Endodermal cell (in vitro differentiated cells): ENCODE measurements at regions not wholly inside any gene's neighbourhood (a gene's known extent, or its start where the extent isn't known, plus 50 kb on each side); places are given as distances from the start of the nearest gene placed in this dataset.

Experiments
- DNase-seq: peaks from one replicate; pipeline ENCODE4 v3.0.0-alpha.2; 2017
- H3K27ac ChIP-seq: 2 replicates; pipeline ENCODE4 v1.5.1; 2013; ENCODE audit warnings: mild to moderate bottlenecking, low read depth, low read length, moderate library complexity
- H3K27me3 ChIP-seq: 2 replicates; pipeline ENCODE4 v1.6.1; 2013; ENCODE audit warnings: mild to moderate bottlenecking, low read length, moderate library complexity; ENCODE audit not compliant: insufficient read depth, control insufficient read depth, poor library complexity, severe bottlenecking
- H3K36me3 ChIP-seq: 2 replicates; pipeline ENCODE4 v1.7.0; 2013; ENCODE audit warnings: mild to moderate bottlenecking, low read length, moderate library complexity; ENCODE audit not compliant: control insufficient read depth, insufficient read depth
- H3K4me1 ChIP-seq: one replicate; pipeline ENCODE4 v1.7.0; 2013; ENCODE audit warnings: low read length; ENCODE audit not compliant: control insufficient read depth, insufficient read depth
- H3K4me3 ChIP-seq: 2 replicates; pipeline ENCODE4 v1.5.1; 2013; ENCODE audit warnings: mild to moderate bottlenecking, low read length, moderate library complexity
- H3K9ac ChIP-seq: 2 replicates; pipeline ENCODE4 v1.6.1; 2013; ENCODE audit warnings: mild to moderate bottlenecking, low read length, moderate library complexity; ENCODE audit not compliant: poor library complexity, severe bottlenecking; ENCODE audit errors: extremely low read depth
- H3K9me3 ChIP-seq: 2 replicates; pipeline ENCODE4 v1.6.1; 2013; ENCODE audit warnings: mild to moderate bottlenecking, low read length, moderate library complexity; ENCODE audit not compliant: control insufficient read depth
- H3K27ac Mint-ChIP-seq: 2 replicates; pipeline ENCODE4 v1.8.0; 2020; ENCODE audit warnings: mixed read lengths
- H3K27me3 Mint-ChIP-seq: 2 replicates; pipeline ENCODE4 v1.8.0; 2021; ENCODE audit warnings: mild to moderate bottlenecking, mixed read lengths; ENCODE audit not compliant: insufficient read depth
- H3K36me3 Mint-ChIP-seq: 2 replicates; pipeline ENCODE4 v1.8.0; 2020; ENCODE audit warnings: low read depth, mixed read lengths
- H3K4me1 Mint-ChIP-seq: 2 replicates; pipeline ENCODE4 v1.8.0; 2020; ENCODE audit warnings: mixed read lengths
- H3K4me3 Mint-ChIP-seq: 2 replicates; pipeline ENCODE4 v1.8.0; 2020; ENCODE audit warnings: mild to moderate bottlenecking, moderate library complexity, mixed read lengths
- H3K9me3 Mint-ChIP-seq: 2 replicates; pipeline ENCODE4 v1.8.0; 2020; ENCODE audit warnings: mild to moderate bottlenecking, mixed read lengths
- WGBS, 2 experiments: methylation state at CpG; one replicate each; pipeline versions ENCODE4 v1.1.5 to v1.1.7; 2013; ENCODE audit warnings: missing lambda C conversion rate in 2 of 2, mixed read lengths in 1 of 2; ENCODE audit not compliant: insufficient coverage in 1 of 2, insufficient read length in 1 of 2; 5-methylcytosine and 5-hydroxymethylcytosine counted together
- TF ChIP-seq, protein P1 (sequence below): fragments of 200-600 bp; sonication (generic); conservative IDR thresholded peaks from 2 replicates; pipeline ENCODE4 v1.5.0; 2021; ENCODE audit warnings: antibody characterized with exemption, mild to moderate bottlenecking

DNA sequence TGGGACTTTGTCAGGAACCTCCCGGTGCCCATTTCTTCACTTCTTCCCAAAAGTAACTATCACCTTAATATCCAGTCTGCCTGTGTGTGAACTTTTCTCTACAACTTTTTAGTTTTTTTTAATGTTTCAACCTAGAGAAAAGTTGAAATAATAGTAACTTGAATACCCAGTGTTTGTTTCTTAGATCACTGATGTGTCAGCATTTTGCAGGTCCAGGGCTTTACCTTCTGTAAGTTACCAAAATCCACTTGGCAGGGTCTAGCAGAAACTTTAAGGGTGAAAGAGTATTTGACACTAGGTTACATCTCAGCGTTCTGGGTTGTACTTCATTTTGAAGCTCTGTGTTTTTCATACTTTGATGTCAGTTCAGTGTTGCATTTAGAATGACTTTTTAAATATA lies 372.7 kb downstream of the ARL4A start:
- H3K9me3 Mint-ChIP-seq, result no peaks in the 10 kb centered on the region
- no peaks in the 10 kb centered on the region for H3K9me3 ChIP-seq
- no peaks in the 10 kb centered on the region for H3K36me3 Mint-ChIP-seq
- H3K4me1 Mint-ChIP-seq, result no peaks in the 10 kb centered on the region
- H3K4me1 ChIP-seq, result no peaks in the 10 kb centered on the region
- TF ChIP-seq, protein P1, sequence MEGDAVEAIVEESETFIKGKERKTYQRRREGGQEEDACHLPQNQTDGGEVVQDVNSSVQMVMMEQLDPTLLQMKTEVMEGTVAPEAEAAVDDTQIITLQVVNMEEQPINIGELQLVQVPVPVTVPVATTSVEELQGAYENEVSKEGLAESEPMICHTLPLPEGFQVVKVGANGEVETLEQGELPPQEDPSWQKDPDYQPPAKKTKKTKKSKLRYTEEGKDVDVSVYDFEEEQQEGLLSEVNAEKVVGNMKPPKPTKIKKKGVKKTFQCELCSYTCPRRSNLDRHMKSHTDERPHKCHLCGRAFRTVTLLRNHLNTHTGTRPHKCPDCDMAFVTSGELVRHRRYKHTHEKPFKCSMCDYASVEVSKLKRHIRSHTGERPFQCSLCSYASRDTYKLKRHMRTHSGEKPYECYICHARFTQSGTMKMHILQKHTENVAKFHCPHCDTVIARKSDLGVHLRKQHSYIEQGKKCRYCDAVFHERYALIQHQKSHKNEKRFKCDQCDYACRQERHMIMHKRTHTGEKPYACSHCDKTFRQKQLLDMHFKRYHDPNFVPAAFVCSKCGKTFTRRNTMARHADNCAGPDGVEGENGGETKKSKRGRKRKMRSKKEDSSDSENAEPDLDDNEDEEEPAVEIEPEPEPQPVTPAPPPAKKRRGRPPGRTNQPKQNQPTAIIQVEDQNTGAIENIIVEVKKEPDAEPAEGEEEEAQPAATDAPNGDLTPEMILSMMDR, result no peak
- no peak overlapping the region for H3K27ac Mint-ChIP-seq
- H3K9ac ChIP-seq, result no peak overlapping the region
- H3K4me3 ChIP-seq, result no peak overlapping the region
- no peak overlapping the region for H3K4me3 Mint-ChIP-seq
- H3K36me3 ChIP-seq, result no peaks in the 10 kb centered on the region
- H3K27me3 ChIP-seq, result no peaks in the 10 kb centered on the region
- no peak overlapping the region for H3K27ac ChIP-seq
- no peak for DNase-seq
- 90% methylated on average over 2 of the region's 2 CpGs; no CpG with 5 or more reads in 1 of the 2 experiments for WGBS, 2 experiments
- no peaks in the 10 kb centered on the region for H3K27me3 Mint-ChIP-seq

DNA sequence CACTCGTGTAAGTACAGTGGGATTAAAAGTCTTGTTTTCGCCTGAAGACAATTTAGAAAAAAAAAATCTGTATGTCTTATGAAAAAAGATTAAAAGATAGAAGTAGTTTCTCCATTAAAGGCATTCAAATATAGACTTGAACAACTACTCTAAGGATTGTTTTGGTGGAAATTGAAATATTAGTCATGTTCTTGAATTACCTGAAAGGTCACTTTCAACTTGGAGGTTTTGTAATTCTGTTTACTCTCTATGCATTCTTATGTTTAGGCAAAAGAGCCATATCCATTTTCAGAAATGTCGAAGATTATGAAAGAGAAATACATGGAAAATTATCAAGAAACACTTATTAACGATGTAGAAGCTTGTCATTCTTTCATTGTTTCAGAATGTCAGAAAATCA lies 373.7 kb downstream of the ARL4A start:
- no peaks in the 10 kb centered on the region for H3K4me1 Mint-ChIP-seq
- no peaks in the 10 kb centered on the region for H3K27me3 ChIP-seq
- H3K4me3 ChIP-seq, result no peak overlapping the region
- no peaks in the 10 kb centered on the region for H3K27me3 Mint-ChIP-seq
- no peak for DNase-seq
- no peak overlapping the region for H3K4me3 Mint-ChIP-seq
- no peak overlapping the region for H3K9ac ChIP-seq
- TF ChIP-seq, protein P1, result no peak
- WGBS, 2 experiments, result 86 to 93% methylated on average over 2 to 4 of the region's 4 CpGs
- no peak overlapping the region for H3K27ac ChIP-seq
- no peaks in the 10 kb centered on the region for H3K9me3 Mint-ChIP-seq
- H3K9me3 ChIP-seq, result no peaks in the 10 kb centered on the region
- no peak overlapping the region for H3K27ac Mint-ChIP-seq
- no peaks in the 10 kb centered on the region for H3K4me1 ChIP-seq
- no peaks in the 10 kb centered on the region for H3K36me3 Mint-ChIP-seq
- no peaks in the 10 kb centered on the region for H3K36me3 ChIP-seq

DNA sequence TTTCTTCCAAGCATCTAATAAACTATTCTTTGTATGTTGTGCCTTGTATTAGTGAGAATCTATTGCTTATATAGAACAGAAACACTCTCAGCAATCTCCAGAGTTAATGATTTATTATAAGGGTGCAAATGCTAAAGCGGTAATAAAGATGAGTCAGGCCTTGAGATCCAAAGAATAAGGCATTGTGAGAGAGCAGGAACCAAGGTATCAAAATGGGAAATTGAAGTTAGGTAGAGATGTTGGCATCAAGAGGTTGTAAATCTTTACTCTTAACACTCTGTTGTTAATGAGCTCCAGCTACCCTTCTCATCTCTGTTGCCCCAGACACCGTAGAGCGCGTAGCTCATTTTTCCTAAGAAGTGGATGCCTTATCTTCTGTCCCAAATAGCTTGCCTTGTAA lies 375.2 kb downstream of the ARL4A start:
- H3K27ac ChIP-seq, result no peak overlapping the region
- 96 to 100% methylated on average over 3 to 4 of the region's 4 CpGs for WGBS, 2 experiments
- H3K9me3 Mint-ChIP-seq, result no peaks in the 10 kb centered on the region

More for the DNA sequence above, 375.2 kb downstream of the ARL4A start:
- TF ChIP-seq, protein P1, result no peak
- Mint-ChIP-seq H3K4me1 (peaks cover 4% of the 10 kb centered on the region), H3K4me3 (no peak overlapping the region), H3K27ac (no peak overlapping the region), H3K27me3 (no peaks in the 10 kb centered on the region), H3K36me3 (no peaks in the 10 kb centered on the region)
- H3K4me1 ChIP-seq, result no peaks in the 10 kb centered on the region
- no peaks in the 10 kb centered on the region for H3K27me3 ChIP-seq
- no peak overlapping the region for H3K9ac ChIP-seq
- no peaks in the 10 kb centered on the region for H3K36me3 ChIP-seq
- no peak for DNase-seq
- H3K9me3 ChIP-seq, result no peaks in the 10 kb centered on the region
- H3K4me3 ChIP-seq, result no peak overlapping the region
